Ovary (tissue), 7 donors: ENCODE measurements at regions not wholly inside any gene's neighbourhood (a gene's known extent, or its start where the extent isn't known, plus 50 kb on each side); places are given as distances from the start of the nearest gene placed in this dataset.
A peak's percentile ranks its signal among the peaks of the same experiment; 100 is the strongest.

ENCODE experiments used
- DNase-seq, 5 donors: peaks; one replicate each; pipeline ENCODE4 v3.0.0-alpha.2; 2019 to 2020
- H3K27ac ChIP-seq, 2 donors: fragments of 200-600 bp; one replicate each; pipeline versions ENCODE4 v1.5.1 to v1.8.0; 2019 to 2022
- H3K27me3 ChIP-seq: fragments of 200-600 bp; one replicate; pipeline ENCODE4 v1.8.0; 2022
- H3K36me3 ChIP-seq: fragments of 200-600 bp; sonication (generic); one replicate; pipeline ENCODE4 v1.5.1; 2019
- H3K4me1 ChIP-seq: one replicate; pipeline ENCODE4 v1.8.1; 2013; ENCODE audit warnings: mild to moderate bottlenecking, moderate library complexity; ENCODE audit not compliant: insufficient read depth
- H3K4me3 ChIP-seq: fragments of 200-600 bp; sonication (generic); one replicate; pipeline ENCODE4 v1.5.1; 2017
- H3K9me3 ChIP-seq, 2 donors: fragments of 200-600 bp in 1 of 2; sonication (generic) in 1 of 2; one replicate each; pipeline versions ENCODE4 v1.5.1 to v1.8.1; 2013 to 2019; ENCODE audit warnings: mild to moderate bottlenecking in 1 of 2, moderate library complexity in 1 of 2
- EP300 ChIP-seq: sonication (generic); formaldehyde crosslinking; IDR thresholded peaks from one replicate; pipeline ENCODE4 v1.6.1; 2017; ENCODE audit warnings: antibody characterized with exemption
- POLR2A ChIP-seq: fragments of 450-650 bp; IDR thresholded peaks from one replicate; pipeline ENCODE4 v1.6.1; 2017; ENCODE audit warnings: antibody characterized with exemption, mild to moderate bottlenecking, moderate library complexity
- WGBS, 3 donors: extraction: QIAGEN DNeasy Blood & Tissue Kit in 1 of 3; methylation state at CpG; one replicate each; pipeline versions ENCODE4 v1.1.5 to v1.1.7; 2013 to 2017; 5-methylcytosine and 5-hydroxymethylcytosine counted together
- intact Hi-C, 4 donors: fragments of 100-400 bp; cut with DNase I; formaldehyde crosslinking; loops; one replicate each; pipeline versions ENCODE4 v1.11.0 to v1.15.1; 2022 to 2023
- TF ChIP-seq, protein P1 (sequence below), 3 donors: fragments of 450-650 bp in 2 of 3; fragments of 200-600 bp in 1 of 3; IDR thresholded peaks; one replicate each; pipeline versions ENCODE4 v1.5.1 to v1.8.0; 2016 to 2022; ENCODE audit warnings: antibody characterized with exemption in 3 of 3, mild to moderate bottlenecking in 1 of 3
- donor health status: DM: no; HTN: no; CAD: no; lungs with moderate emphysema.
- donor health status: DM: no; HTN: no; CAD: no.
- donor health status: Bipolar disorder and iron deficiency.
- donor health status: DM: no; HTN: no; CAD: no.
- donor health status: DM: yes; HTN: yes; CAD: no.

DNA sequence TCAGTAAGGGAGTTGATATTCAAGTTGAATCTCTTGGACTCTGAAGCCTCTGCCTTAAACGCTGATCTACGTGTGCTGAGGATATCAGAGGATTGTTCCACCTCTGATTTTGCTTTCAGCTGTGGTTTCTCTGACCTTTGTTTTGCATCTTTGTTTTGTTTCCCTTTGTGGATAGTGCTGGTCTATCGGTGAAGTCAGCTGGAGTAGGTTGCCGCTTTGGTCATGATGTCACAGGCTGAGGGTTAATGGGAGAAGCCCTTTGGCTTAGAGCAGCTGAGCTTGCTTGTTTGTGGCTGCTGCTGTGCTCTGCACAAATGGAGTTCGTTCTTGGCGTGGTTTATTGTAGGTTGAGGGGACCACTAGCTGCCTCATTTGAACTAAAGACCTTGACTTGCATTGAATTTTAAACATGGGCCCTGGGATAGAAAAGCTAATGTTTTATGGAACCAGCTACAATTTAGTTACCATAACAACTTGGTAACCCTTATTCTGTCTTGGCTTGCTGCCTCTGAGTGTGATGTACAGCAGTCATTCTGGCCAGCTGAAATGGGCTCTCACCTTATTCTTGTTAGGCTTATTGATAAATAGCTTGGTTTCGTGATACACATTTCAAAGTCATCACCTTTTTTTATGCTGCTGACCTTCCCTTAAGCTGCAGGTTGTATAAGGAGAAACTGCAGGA, 284.5 kb upstream of the E2F7 start:
- Histone ChIP-seq H3K4me3 (no peak overlapping the region), H3K27ac (no peak overlapping the region), H3K27me3 (no peaks in the 10 kb centered on the region), H3K36me3 (no peaks in the 10 kb centered on the region), H3K9me3 (no peaks in the 10 kb centered on the region), H3K4me1 (peaks cover 22% of the 10 kb centered on the region)
- intact Hi-C loops, result no loop called here
- WGBS, 3 donors, result 20 to 62% (median 29%) methylated on average over 7 of the region's 7 CpGs
- no peak for DNase-seq
- TF ChIP-seq, protein P1, sequence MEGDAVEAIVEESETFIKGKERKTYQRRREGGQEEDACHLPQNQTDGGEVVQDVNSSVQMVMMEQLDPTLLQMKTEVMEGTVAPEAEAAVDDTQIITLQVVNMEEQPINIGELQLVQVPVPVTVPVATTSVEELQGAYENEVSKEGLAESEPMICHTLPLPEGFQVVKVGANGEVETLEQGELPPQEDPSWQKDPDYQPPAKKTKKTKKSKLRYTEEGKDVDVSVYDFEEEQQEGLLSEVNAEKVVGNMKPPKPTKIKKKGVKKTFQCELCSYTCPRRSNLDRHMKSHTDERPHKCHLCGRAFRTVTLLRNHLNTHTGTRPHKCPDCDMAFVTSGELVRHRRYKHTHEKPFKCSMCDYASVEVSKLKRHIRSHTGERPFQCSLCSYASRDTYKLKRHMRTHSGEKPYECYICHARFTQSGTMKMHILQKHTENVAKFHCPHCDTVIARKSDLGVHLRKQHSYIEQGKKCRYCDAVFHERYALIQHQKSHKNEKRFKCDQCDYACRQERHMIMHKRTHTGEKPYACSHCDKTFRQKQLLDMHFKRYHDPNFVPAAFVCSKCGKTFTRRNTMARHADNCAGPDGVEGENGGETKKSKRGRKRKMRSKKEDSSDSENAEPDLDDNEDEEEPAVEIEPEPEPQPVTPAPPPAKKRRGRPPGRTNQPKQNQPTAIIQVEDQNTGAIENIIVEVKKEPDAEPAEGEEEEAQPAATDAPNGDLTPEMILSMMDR (IDR thresholded peaks at IDR 0.05), result no peak
- TF ChIP-seq POLR2A (no peak), EP300 (no peak)

GRCh38 chr12:77347017-77347416, 281.6 kb upstream of the E2F7 start:
- TF ChIP-seq, protein P1 (IDR thresholded peaks at IDR 0.05), result no peak
- TF ChIP-seq POLR2A (no peak), EP300 (no peak)
- intact Hi-C loops, result no loop called here
- WGBS, 3 donors, result 54 to 67% (median 54%) methylated on average over 2 of the region's 2 CpGs
- H3K4me1 ChIP-seq, result peaks cover 17% of the 10 kb centered on the region
- no peak for DNase-seq
- no peak overlapping the region for H3K4me3 ChIP-seq
- no peaks in the 10 kb centered on the region for H3K9me3 ChIP-seq
- H3K36me3 ChIP-seq, result no peaks in the 10 kb centered on the region
- no peak overlapping the region for H3K27ac ChIP-seq
- no peaks in the 10 kb centered on the region for H3K27me3 ChIP-seq

DNA sequence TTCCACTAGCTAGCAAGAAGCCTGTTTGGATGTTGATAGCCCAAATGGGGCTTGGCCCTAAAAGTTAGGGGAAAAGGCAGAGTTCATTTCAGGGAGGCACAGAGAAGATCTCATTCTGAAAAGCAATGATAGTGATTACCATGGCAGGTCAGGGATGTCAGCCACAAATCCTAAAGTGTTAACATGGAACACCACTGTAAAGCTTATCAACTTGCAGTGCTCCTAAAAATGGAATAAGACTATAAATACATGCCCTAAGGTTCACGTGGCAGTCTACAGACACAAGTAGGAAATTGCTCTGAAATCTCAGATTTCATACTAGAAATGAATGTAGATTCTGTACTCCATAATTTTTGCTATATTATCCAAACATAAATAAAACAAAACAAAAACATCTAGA, 280.0 kb upstream of the E2F7 start:
- no peaks in the 10 kb centered on the region for H3K27me3 ChIP-seq
- no peaks in the 10 kb centered on the region for H3K36me3 ChIP-seq
- 38 to 64% (median 43%) methylated on average over 1 of the region's 1 CpG for whole genome bisulfite sequencing, 3 donors
- TF ChIP-seq POLR2A (no peak), EP300 (no peak)
- TF ChIP-seq, protein P1 (IDR thresholded peaks at IDR 0.05), result no peak
- intact Hi-C loops, result no loop called here
- no peak overlapping the region for H3K4me3 ChIP-seq
- H3K27ac ChIP-seq, result peak overlapping the region in 1 of 2 donors; percentile 36
- no peaks in the 10 kb centered on the region for H3K9me3 ChIP-seq
- H3K4me1 ChIP-seq, result peaks cover 17% of the 10 kb centered on the region
- DNase-seq, result no peak

DNA sequence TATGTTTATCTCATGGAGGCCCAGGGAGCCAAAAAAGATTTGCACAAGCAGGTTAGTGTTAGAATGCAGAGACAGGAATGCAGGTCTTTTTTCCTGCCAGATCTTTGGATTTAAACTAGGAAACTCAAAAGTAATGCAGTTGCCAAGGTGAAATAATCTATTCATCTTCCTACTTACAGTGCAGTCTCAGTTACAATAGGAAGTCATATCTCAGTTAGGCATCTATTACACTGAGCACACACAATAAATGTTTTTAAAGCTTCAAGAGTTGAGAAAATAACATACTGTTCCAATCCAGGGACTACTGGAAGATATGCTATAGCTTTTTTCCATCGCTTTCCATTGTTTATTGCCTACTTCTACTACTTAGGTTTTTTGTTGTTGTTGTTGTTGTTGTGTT, 279.3 kb upstream of the E2F7 start:
- DNase-seq, result no peak
- H3K9me3 ChIP-seq, result no peaks in the 10 kb centered on the region
- peak overlapping the region in 1 of 2 donors; percentile 13 for H3K27ac ChIP-seq
- TF ChIP-seq POLR2A, result no peak
- TF ChIP-seq EP300, result no peak
- TF ChIP-seq, protein P1 (IDR thresholded peaks at IDR 0.05), result no peak
- H3K4me3 ChIP-seq, result no peak overlapping the region
- H3K4me1 ChIP-seq, result peaks cover 13% of the 10 kb centered on the region
- WGBS, 3 donors, result 91 to 96% (median 95%) methylated on average over 1 of the region's 1 CpG
- no peaks in the 10 kb centered on the region for H3K36me3 ChIP-seq
- no peaks in the 10 kb centered on the region for H3K27me3 ChIP-seq
- intact Hi-C loops, result no loop called here
